ENCODE measurements at regions not wholly inside any gene's neighbourhood (a gene's known extent, or its start where the extent isn't known, plus 50 kb on each side); places are given as distances from the start of the nearest gene placed in this dataset.
"Not testable (repeated sequence)": the region's sequence is repeated elsewhere in the genome, so short reads cannot be mapped to it uniquely, and the experiment has no call there.

- H3K4me2 ChIP-seq; H3K79me2 ChIP-seq (ENCODE audit: low read depth); DNase-seq; BruUV-seq (replicated peaks); H3K4me3 ChIP-seq; H3K27me3 ChIP-seq (ENCODE audit: insufficient read depth, low read depth); H3K27ac ChIP-seq; H3K4me1 ChIP-seq (replicated peaks; ENCODE audit: insufficient read depth); H4K20me1 ChIP-seq (ENCODE audit: insufficient read depth); H3F3A ChIP-seq (ENCODE audit: insufficient read depth, low read depth); H2AFZ ChIP-seq; intact Hi-C loops (cut with micrococcal nuclease; ENCODE audit: unreplicated experiment); POLR2A ChIA-PET (ENCODE audit: unreplicated experiment); H3K9me3 ChIP-seq (ENCODE audit: insufficient read depth, low read depth); CTCF ChIA-PET; H3K36me3 ChIP-seq (ENCODE audit: low read depth); H3K9me2 ChIP-seq (ENCODE audit: insufficient read depth): not testable (repeated sequence)
These were observed 152.1 kb upstream of the POTEB2 start for GRCh38 chr15:21018176-21018575.

- H3K9me2 ChIP-seq (ENCODE audit: insufficient read depth); BruUV-seq (replicated peaks); intact Hi-C loops (cut with micrococcal nuclease; ENCODE audit: unreplicated experiment); H4K20me1 ChIP-seq (ENCODE audit: insufficient read depth); H3K27me3 ChIP-seq (ENCODE audit: insufficient read depth, low read depth); POLR2A ChIA-PET (ENCODE audit: unreplicated experiment); H3K4me2 ChIP-seq; H3F3A ChIP-seq (ENCODE audit: insufficient read depth, low read depth); H3K79me2 ChIP-seq (ENCODE audit: low read depth); H3K4me1 ChIP-seq (replicated peaks; ENCODE audit: insufficient read depth); H3K36me3 ChIP-seq (ENCODE audit: low read depth); H3K9me3 ChIP-seq (ENCODE audit: insufficient read depth, low read depth); H3K4me3 ChIP-seq; CTCF ChIA-PET; H3K27ac ChIP-seq; H2AFZ ChIP-seq: not testable (repeated sequence)
- DNase-seq, result peak in 1 of 2 experiments; percentile 13
These were observed 151.2 kb upstream of the POTEB2 start for GRCh38 chr15:21017326-21017725.

- intact Hi-C loops (cut with micrococcal nuclease; ENCODE audit: unreplicated experiment); H3K4me1 ChIP-seq (replicated peaks; ENCODE audit: insufficient read depth); H3K9me2 ChIP-seq (ENCODE audit: insufficient read depth); H3K36me3 ChIP-seq (ENCODE audit: low read depth); H3K4me2 ChIP-seq; POLR2A ChIA-PET (ENCODE audit: unreplicated experiment); H3K27me3 ChIP-seq (ENCODE audit: insufficient read depth, low read depth); H2AFZ ChIP-seq; BruUV-seq (replicated peaks); H4K20me1 ChIP-seq (ENCODE audit: insufficient read depth); H3K9me3 ChIP-seq (ENCODE audit: insufficient read depth, low read depth); CTCF ChIA-PET; H3K27ac ChIP-seq; H3F3A ChIP-seq (ENCODE audit: insufficient read depth, low read depth); H3K4me3 ChIP-seq; H3K79me2 ChIP-seq (ENCODE audit: low read depth): not testable (repeated sequence)
- peak in 1 of 2 experiments; percentile 0 for DNase-seq
These were observed 150.5 kb upstream of the POTEB2 start for GRCh38 chr15:21016589-21016988.

GRCh38 chr15:21015171-21015570 is 149.1 kb upstream of the POTEB2 start:
- H3K9me2 ChIP-seq (ENCODE audit: insufficient read depth); H3K4me2 ChIP-seq; H4K20me1 ChIP-seq (ENCODE audit: insufficient read depth); BruUV-seq (replicated peaks); H3F3A ChIP-seq (ENCODE audit: insufficient read depth, low read depth); H3K9me3 ChIP-seq (ENCODE audit: insufficient read depth, low read depth); CTCF ChIA-PET; H3K4me3 ChIP-seq; DNase-seq; H3K27me3 ChIP-seq (ENCODE audit: insufficient read depth, low read depth); H3K4me1 ChIP-seq (replicated peaks; ENCODE audit: insufficient read depth); POLR2A ChIA-PET (ENCODE audit: unreplicated experiment); intact Hi-C loops (cut with micrococcal nuclease; ENCODE audit: unreplicated experiment); H3K27ac ChIP-seq; H3K36me3 ChIP-seq (ENCODE audit: low read depth); H2AFZ ChIP-seq; H3K79me2 ChIP-seq (ENCODE audit: low read depth): not testable (repeated sequence)

- H3K27me3 ChIP-seq (ENCODE audit: insufficient read depth, low read depth); H3K36me3 ChIP-seq (ENCODE audit: low read depth); H3F3A ChIP-seq (ENCODE audit: insufficient read depth, low read depth); POLR2A ChIA-PET (ENCODE audit: unreplicated experiment); H3K79me2 ChIP-seq (ENCODE audit: low read depth); H3K9me3 ChIP-seq (ENCODE audit: insufficient read depth, low read depth); CTCF ChIA-PET; H3K27ac ChIP-seq; H3K4me2 ChIP-seq; DNase-seq; H3K9me2 ChIP-seq (ENCODE audit: insufficient read depth); H3K4me3 ChIP-seq; H3K4me1 ChIP-seq (replicated peaks; ENCODE audit: insufficient read depth); intact Hi-C loops (cut with micrococcal nuclease; ENCODE audit: unreplicated experiment); H4K20me1 ChIP-seq (ENCODE audit: insufficient read depth); H2AFZ ChIP-seq; BruUV-seq (replicated peaks): not testable (repeated sequence)
These were observed 147.2 kb upstream of the POTEB2 start for GRCh38 chr15:21013308-21013707.

- H3K9me2 ChIP-seq (ENCODE audit: insufficient read depth); BruUV-seq (replicated peaks); POLR2A ChIA-PET (ENCODE audit: unreplicated experiment); H3K27ac ChIP-seq; intact Hi-C loops (cut with micrococcal nuclease; ENCODE audit: unreplicated experiment); CTCF ChIA-PET; H4K20me1 ChIP-seq (ENCODE audit: insufficient read depth); H2AFZ ChIP-seq; H3F3A ChIP-seq (ENCODE audit: insufficient read depth, low read depth); H3K27me3 ChIP-seq (ENCODE audit: insufficient read depth, low read depth); H3K4me2 ChIP-seq; DNase-seq; H3K4me3 ChIP-seq; H3K36me3 ChIP-seq (ENCODE audit: low read depth); H3K79me2 ChIP-seq (ENCODE audit: low read depth); H3K9me3 ChIP-seq (ENCODE audit: insufficient read depth, low read depth); H3K4me1 ChIP-seq (replicated peaks; ENCODE audit: insufficient read depth): not testable (repeated sequence)
These were observed 143.5 kb upstream of the POTEB2 start for GRCh38 chr15:21009651-21010050.

- H3K4me1 ChIP-seq (replicated peaks; ENCODE audit: insufficient read depth); DNase-seq; H3K9me2 ChIP-seq (ENCODE audit: insufficient read depth); H2AFZ ChIP-seq; H3K27ac ChIP-seq; H3K9me3 ChIP-seq (ENCODE audit: insufficient read depth, low read depth); CTCF ChIA-PET; H3K79me2 ChIP-seq (ENCODE audit: low read depth); POLR2A ChIA-PET (ENCODE audit: unreplicated experiment); H3K4me2 ChIP-seq; H3K27me3 ChIP-seq (ENCODE audit: insufficient read depth, low read depth); H3K4me3 ChIP-seq; BruUV-seq (replicated peaks); H4K20me1 ChIP-seq (ENCODE audit: insufficient read depth); H3F3A ChIP-seq (ENCODE audit: insufficient read depth, low read depth); intact Hi-C loops (cut with micrococcal nuclease; ENCODE audit: unreplicated experiment); H3K36me3 ChIP-seq (ENCODE audit: low read depth): not testable (repeated sequence)
These were observed 137.3 kb upstream of the POTEB2 start for GRCh38 chr15:21003459-21003858.

GRCh38 chr15:21001950-21002349 is 135.8 kb upstream of the POTEB2 start:
- H3K79me2 ChIP-seq (ENCODE audit: low read depth); H3F3A ChIP-seq (ENCODE audit: insufficient read depth, low read depth); DNase-seq; H3K27me3 ChIP-seq (ENCODE audit: insufficient read depth, low read depth); CTCF ChIA-PET; H3K4me1 ChIP-seq (replicated peaks; ENCODE audit: insufficient read depth); H3K27ac ChIP-seq; H4K20me1 ChIP-seq (ENCODE audit: insufficient read depth); BruUV-seq (replicated peaks); intact Hi-C loops (cut with micrococcal nuclease; ENCODE audit: unreplicated experiment); H3K36me3 ChIP-seq (ENCODE audit: low read depth); H3K9me2 ChIP-seq (ENCODE audit: insufficient read depth); POLR2A ChIA-PET (ENCODE audit: unreplicated experiment); H3K4me2 ChIP-seq; H3K4me3 ChIP-seq; H2AFZ ChIP-seq; H3K9me3 ChIP-seq (ENCODE audit: insufficient read depth, low read depth): not testable (repeated sequence)
